ENCODE measurements at regions not wholly inside any gene's neighbourhood (a gene's known extent, or its start where the extent isn't known, plus 50 kb on each side); places are given as distances from the start of the nearest gene placed in this dataset.

DNA sequence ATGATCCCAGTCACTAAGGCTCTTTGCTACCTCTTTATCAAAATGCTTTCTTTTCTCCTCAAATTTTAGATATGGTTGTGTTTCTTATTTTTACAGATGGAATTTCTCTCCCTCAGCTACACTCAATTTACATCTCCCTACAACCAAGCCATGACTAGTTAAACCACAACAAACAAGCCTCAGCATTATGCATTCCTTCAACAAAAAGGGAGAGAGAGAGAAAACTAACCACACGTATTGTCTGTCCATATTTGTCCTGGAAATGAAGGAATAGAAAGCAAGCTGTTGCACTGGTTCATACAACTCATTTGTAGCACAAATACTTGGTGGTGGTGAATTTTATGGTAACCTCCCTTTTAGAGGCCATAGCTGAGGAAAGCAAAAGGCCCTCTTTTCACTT is 286.4 kb downstream of the AHR start:
- TF ChIP-seq, protein P1, sequence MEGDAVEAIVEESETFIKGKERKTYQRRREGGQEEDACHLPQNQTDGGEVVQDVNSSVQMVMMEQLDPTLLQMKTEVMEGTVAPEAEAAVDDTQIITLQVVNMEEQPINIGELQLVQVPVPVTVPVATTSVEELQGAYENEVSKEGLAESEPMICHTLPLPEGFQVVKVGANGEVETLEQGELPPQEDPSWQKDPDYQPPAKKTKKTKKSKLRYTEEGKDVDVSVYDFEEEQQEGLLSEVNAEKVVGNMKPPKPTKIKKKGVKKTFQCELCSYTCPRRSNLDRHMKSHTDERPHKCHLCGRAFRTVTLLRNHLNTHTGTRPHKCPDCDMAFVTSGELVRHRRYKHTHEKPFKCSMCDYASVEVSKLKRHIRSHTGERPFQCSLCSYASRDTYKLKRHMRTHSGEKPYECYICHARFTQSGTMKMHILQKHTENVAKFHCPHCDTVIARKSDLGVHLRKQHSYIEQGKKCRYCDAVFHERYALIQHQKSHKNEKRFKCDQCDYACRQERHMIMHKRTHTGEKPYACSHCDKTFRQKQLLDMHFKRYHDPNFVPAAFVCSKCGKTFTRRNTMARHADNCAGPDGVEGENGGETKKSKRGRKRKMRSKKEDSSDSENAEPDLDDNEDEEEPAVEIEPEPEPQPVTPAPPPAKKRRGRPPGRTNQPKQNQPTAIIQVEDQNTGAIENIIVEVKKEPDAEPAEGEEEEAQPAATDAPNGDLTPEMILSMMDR (IDR thresholded peaks at IDR 0.05), result no peak
- no peak for TF ChIP-seq POLR2AphosphoS5 (IDR thresholded peaks at IDR 0.05)
- no peak for TF ChIP-seq POLR2A (IDR thresholded peaks at IDR 0.05)
- TF ChIP-seq EP300 (IDR thresholded peaks at IDR 0.05; ENCODE audit: low read depth), result no peak
